Fibroblast of the conjunctiva (primary cell): ENCODE measurements at regions not wholly inside any gene's neighbourhood (a gene's known extent, or its start where the extent isn't known, plus 50 kb on each side); places are given as distances from the start of the nearest gene placed in this dataset.

ENCODE experiments used
- DNase-seq: peaks from one replicate; pipeline ENCODE4 v3.0.0-alpha.2; 2010; ENCODE audit warnings: low read depth

DNA sequence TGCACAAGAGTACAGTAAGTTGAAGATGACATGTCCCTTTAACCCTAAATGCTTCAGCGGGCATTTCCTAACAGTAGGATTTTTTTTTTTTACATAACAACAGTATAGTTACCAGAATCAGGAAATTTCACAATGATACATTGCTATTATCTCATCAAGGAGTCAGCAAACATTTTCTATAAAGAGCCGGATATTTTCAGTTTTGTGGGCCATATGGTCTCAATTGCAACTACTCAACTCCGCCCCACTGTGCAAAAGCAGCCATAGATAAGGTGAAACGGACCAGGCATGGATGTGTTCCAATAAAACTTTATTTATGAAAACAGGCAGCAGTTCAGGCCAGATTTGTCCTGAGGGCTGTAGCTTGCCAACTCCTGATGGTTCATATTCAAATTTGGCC lies 130.6 kb downstream of the SMAD6 start:
- DNase-seq = peak; percentile 79

DNA sequence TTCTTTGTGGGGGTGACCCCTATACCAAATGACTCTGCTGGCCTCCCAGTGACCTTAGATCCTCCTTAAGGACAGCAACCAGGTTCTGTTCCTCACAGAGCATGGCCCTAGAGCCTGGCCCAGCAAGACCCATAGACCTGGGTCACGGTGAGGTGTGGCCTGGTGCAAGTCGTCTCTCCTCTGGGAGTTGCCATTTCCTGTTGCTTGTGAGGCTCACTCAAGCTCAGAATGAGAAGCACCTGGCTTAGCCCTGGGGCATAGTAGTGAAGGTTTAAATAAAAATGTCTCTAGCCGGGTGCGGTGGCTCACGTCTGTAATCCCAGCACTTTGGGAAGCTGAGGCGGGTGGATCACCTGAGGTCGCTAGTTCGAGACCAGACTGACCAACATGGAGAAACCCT lies 131.3 kb downstream of the SMAD6 start:
- DNase-seq = no peak

GRCh38 chr15:66833803-66834202 lies 131.8 kb downstream of the SMAD6 start:
- no peak for DNase-seq

DNA sequence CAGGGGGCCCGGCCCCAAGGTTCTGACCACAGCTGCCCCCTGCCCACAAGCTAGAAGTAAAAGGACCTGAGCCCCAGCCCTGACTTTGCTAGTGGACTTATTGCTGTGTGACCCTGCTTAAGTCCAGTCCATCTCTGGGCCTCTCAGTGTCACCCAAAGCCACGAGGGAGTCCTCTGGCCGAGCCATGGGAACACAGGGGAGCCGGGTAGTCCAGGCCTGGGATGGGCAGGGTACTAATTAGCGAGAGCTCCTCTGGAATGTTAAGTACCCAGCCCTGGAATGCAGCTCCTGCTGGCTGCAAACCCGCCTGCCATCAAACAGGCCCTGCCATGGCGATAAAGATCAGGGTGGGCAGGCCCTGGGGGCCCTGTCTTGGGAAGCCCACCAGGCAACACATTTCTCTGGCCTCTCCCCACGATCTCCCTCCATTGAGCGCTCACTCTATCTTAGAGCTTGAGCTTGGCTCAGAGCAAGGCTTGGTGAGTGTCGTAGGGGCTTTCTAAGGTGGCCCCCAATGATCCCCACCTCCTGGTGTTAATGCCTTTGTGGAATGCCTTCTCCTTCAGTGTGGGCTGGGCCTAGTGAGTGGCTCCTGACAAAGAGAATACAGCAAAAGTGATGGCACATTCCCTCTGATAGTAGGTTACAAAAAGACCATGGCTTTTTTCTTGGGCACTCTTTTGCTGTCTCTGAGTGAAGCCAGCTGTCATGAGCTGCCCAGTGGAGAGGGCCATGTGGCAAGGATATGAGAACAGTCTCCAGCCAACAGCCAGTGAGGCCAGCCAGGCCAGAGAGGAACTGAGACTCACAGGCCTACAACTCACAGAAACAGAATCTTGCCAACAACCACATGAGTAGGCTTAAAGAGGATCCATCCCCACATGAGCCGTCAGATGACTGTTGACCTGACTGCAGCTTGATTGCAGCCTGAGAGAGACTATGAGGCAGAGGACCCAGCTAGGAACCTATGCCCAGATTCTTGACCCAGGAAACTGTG lies 133.1 kb downstream of the SMAD6 start:
- no peak for DNase-seq

GRCh38 chr15:66836231-66837030 lies 134.4 kb downstream of the SMAD6 start:
- no peak for DNase-seq

DNA sequence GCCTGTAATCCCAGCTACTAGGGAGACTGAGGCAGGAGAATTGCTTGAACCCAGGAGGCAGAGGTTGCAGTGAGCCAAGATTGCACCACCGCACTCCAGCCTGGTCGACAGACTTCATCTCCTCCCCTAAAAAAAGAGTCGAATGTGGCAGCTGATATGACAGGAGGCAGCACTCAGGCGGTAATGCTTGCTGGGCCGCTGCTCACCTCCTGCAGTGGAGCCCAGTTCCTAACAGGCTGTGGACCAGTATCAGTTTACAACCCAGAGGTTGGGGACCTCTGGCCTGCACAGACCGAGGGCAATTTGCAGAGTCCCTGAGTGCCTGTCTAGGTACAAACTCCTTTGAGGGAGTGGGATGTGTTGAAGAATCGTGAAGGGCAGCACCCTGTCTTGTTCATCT lies 136.2 kb downstream of the SMAD6 start:
- no peak for DNase-seq

GRCh38 chr15:66838671-66839239 lies 136.7 kb downstream of the SMAD6 start:
- no peak for DNase-seq

DNA sequence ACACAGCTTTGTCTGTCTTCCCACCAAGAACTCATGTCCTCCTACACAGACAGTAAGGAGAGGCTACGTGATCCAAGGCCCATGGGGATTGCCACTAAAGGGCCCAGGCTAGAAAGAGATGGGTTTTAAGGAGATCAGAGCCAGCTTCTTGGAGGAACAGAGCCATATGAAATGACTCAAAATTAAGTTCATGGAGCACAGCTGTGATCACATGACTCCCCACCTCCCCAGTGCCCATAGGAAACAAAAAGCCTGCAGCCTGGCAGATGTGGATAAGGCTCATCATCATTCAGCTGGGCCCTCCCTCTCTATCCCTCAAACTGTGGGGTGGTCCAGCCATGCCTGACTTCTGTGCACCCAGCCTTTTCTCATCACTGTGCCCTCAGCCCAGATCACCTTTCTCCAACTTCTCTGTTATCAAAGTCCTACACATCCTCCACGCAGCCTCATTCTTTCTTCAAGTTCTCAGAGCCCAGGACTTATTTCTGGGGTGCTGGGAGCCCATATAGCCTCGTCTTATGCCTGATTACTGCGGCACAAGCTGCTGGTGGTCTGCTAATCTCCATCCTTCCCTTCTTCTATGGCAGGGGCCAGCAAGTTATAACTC lies 137.6 kb downstream of the SMAD6 start:
- no peak for DNase-seq

GRCh38 chr15:66840615-66841390 lies 138.8 kb downstream of the SMAD6 start:
- no peak for DNase-seq

GRCh38 chr15:66841953-66842681 lies 140.1 kb downstream of the SMAD6 start:
- peak; percentile 75 for DNase-seq

DNA sequence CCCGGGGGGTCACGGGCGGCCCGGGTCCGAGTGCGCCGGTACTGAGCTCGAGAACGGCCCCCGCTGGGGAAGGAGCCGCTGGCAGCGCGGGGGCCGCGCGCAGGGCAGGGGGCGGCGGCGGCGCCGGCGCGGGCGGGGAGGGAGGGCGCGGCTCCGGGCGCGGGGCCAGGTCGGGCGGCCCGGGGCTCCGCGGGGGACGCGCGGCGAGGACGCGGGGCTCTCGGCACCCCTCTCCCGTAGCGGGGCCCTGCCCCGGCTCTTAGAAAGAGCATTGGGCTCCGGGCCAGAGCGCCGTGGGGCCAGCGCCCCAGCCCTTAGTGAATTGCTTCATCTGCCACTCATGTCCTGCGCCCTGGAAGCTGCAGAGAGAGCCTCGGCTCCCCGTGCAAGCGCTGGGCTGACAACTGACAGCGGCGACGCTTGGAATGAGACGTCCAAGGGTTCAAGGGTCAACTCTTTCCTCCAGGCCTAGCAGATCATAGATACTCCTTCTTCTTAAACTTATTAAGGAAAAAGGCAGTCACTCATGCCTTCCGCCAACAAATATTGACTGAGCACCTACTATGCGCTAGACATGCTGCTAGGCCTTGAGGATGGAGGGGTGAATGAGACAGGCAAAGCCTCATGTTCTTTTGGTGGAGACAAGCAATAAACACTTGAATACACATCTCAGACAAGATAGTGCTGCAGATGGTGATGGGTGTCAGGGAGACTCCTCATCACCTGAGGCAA lies 140.8 kb downstream of the SMAD6 start:
- DNase-seq = peak; percentile 51

GRCh38 chr15:66843581-66843980 lies 141.5 kb downstream of the SMAD6 start:
- no peak for DNase-seq

DNA sequence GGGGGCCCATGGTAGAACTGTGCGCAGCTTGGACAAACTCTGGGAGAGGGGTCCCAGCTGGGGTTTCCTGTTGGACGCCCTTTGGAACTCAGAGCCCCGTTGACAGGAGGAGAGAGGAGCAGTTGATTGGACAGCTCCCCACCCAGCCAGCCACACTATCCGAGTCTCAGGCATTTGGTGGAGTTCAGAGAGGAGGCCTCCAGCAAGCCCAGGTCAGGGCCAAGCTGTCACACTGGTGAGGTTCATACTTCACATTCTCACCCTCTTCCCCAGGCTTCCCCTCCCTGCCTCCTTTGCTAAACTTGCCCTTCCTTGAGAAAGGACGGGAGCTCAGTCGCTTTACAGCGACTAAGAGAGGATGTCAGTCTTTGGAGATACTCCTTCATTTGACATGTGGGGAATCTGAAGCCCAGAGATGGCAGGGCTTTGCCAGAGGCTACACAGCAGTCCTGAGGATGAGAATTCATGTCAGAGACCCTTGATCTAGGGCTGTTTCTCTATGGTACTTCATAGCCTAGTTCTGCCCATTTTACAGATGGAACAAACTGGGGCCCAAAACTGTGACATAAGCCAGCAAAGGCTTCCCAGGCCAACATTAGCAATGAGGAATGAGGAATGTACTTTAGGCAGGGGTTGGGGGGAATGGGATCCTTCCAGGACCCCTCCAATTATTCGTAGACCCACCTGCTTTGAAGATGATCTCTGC lies 142.2 kb downstream of the SMAD6 start:
- no peak for DNase-seq

- DNase-seq = no peak
These were observed 142.7 kb downstream of the SMAD6 start for GRCh38 chr15:66844747-66845145.

GRCh38 chr15:66845266-66845785 lies 143.3 kb downstream of the SMAD6 start:
- DNase-seq = no peak

DNA sequence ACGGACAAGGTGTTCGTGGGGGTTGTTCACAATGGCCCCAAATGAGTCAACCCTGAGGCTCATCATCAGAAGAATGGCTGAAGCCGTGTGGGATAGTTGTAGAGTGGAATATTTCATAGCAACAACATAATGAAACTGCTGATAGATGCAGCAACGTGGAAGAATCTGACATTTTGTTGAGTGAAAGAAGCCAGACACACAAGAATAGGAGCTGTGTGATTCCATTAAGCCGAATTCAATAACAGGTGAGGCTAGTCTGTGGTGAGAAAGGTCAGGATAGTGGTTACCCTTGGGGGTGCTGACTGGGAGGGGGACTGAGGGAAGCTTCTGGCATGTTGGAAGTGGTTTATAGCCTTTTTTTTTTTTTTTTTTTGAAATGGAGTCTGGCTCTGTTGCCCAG lies 144.0 kb downstream of the SMAD6 start:
- no peak for DNase-seq

- DNase-seq = no peak
These were observed 144.8 kb downstream of the SMAD6 start for GRCh38 chr15:66846811-66847210.

GRCh38 chr15:66847565-66847991 lies 145.5 kb downstream of the SMAD6 start:
- no peak for DNase-seq

DNA sequence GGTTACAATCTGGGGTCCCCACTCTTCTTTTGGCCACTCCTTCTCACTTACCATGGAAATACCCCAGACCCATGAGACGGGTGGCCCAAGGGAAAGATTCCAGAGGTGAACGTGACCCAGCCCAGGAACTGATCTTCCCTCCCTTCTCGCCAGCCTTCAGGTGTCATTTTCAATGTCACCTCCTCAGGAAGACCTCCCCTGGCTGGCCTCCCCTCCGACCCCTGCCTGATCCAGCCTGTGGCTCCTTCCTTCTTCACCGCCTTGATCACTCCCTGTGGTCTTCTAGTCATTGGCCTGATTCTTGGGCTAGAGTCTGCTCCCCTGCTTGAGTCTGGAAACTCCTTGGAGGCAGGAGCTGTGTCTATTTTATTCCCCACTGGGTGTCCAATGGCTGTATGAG lies 146.1 kb downstream of the SMAD6 start:
- no peak for DNase-seq
